ENCODE measurements at regions not wholly inside any gene's neighbourhood (a gene's known extent, or its start where the extent isn't known, plus 50 kb on each side); places are given as distances from the start of the nearest gene placed in this dataset.
A peak's percentile ranks its signal among the peaks of the same experiment; 100 is the strongest.

- Histone ChIP-seq H3K36me3 (no peaks in the 10 kb centered on the region), H3K9me3 (no peaks in the 10 kb centered on the region), H3K4me3 (no peak overlapping the region), H3K4me1 (ENCODE audit: control insufficient read depth in 1 of 2, low read depth in 2 of 2) (no peaks in the 10 kb centered on the region), H3K27ac (no peak overlapping the region), H3K27me3 (replicated peaks; ENCODE audit: insufficient read depth) (no peaks in the 10 kb centered on the region)
- no peak for DNase-seq (ENCODE audit: low spot score)
- TF ChIP-seq CTCF (IDR thresholded peaks at IDR 0.05): no peak
- no peak for ATAC-seq (ENCODE audit: insufficient number of reproducible peaks, low FRiP score, low read depth)
Observed at GRCh38 chr4:188714501-188714900, 575.3 kb downstream of the TRIML1 start.

- H3K4me1 ChIP-seq (ENCODE audit: control insufficient read depth in 1 of 2, low read depth in 2 of 2): no peaks in the 10 kb centered on the region
- H3K36me3 ChIP-seq: no peaks in the 10 kb centered on the region
- H3K27me3 ChIP-seq (replicated peaks; ENCODE audit: insufficient read depth): no peaks in the 10 kb centered on the region
- H3K27ac ChIP-seq: no peak overlapping the region
- no peak overlapping the region for H3K4me3 ChIP-seq
- ATAC-seq (ENCODE audit: insufficient number of reproducible peaks, low FRiP score, low read depth): no peak
- no peaks in the 10 kb centered on the region for H3K9me3 ChIP-seq
- no peak for DNase-seq (ENCODE audit: low spot score)
- TF ChIP-seq CTCF (IDR thresholded peaks at IDR 0.05): no peak
Observed at GRCh38 chr4:188714907-188715306, 575.7 kb downstream of the TRIML1 start.

- H3K27ac ChIP-seq: no peak overlapping the region
- H3K4me1 ChIP-seq (ENCODE audit: control insufficient read depth in 1 of 2, low read depth in 2 of 2): peaks cover 0 to 12% of the 10 kb centered on the region in 2 donors
- H3K4me3 ChIP-seq: no peak overlapping the region
- H3K27me3 ChIP-seq (replicated peaks; ENCODE audit: insufficient read depth): no peaks in the 10 kb centered on the region
- DNase-seq (ENCODE audit: low spot score) (no peak), ATAC-seq (ENCODE audit: insufficient number of reproducible peaks, low FRiP score, low read depth) (no peak)
- no peaks in the 10 kb centered on the region for H3K36me3 ChIP-seq
- TF ChIP-seq CTCF (IDR thresholded peaks at IDR 0.05): no peak
- no peaks in the 10 kb centered on the region for H3K9me3 ChIP-seq
Observed at GRCh38 chr4:188717661-188718060, 578.4 kb downstream of the TRIML1 start.

GRCh38 chr4:188719794-188720193, 580.6 kb downstream of the TRIML1 start:
- DNase-seq (ENCODE audit: low spot score): no peak
- no peak overlapping the region for H3K27ac ChIP-seq
- no peak for ATAC-seq (ENCODE audit: insufficient number of reproducible peaks, low FRiP score, low read depth)
- no peaks in the 10 kb centered on the region for H3K27me3 ChIP-seq (replicated peaks; ENCODE audit: insufficient read depth)
- H3K9me3 ChIP-seq: no peaks in the 10 kb centered on the region
- peaks cover 0 to 19% of the 10 kb centered on the region in 2 donors for H3K4me1 ChIP-seq (ENCODE audit: control insufficient read depth in 1 of 2, low read depth in 2 of 2)
- no peak overlapping the region for H3K4me3 ChIP-seq
- no peaks in the 10 kb centered on the region for H3K36me3 ChIP-seq
- TF ChIP-seq CTCF (IDR thresholded peaks at IDR 0.05): no peak

GRCh38 chr4:188722911-188723310, 583.7 kb downstream of the TRIML1 start:
- DNase-seq (ENCODE audit: low spot score) (no peak), ATAC-seq (ENCODE audit: insufficient number of reproducible peaks, low FRiP score, low read depth) (no peak)
- H3K9me3 ChIP-seq: no peaks in the 10 kb centered on the region
- H3K27ac ChIP-seq: peak overlapping the region in 1 of 2 donors; percentile 31
- no peak for TF ChIP-seq CTCF (IDR thresholded peaks at IDR 0.05)
- H3K27me3 ChIP-seq (replicated peaks; ENCODE audit: insufficient read depth): no peaks in the 10 kb centered on the region
- H3K4me1 ChIP-seq (ENCODE audit: control insufficient read depth in 1 of 2, low read depth in 2 of 2): peaks cover 0 to 25% of the 10 kb centered on the region in 2 donors
- H3K4me3 ChIP-seq: no peak overlapping the region
- no peaks in the 10 kb centered on the region for H3K36me3 ChIP-seq
